ENCODE measurements at regions not wholly inside any gene's neighbourhood (a gene's known extent, or its start where the extent isn't known, plus 50 kb on each side); places are given as distances from the start of the nearest gene placed in this dataset.

- no peak overlapping the region for H3K9ac ChIP-seq (ENCODE audit: extremely low read depth, insufficient read length, low read length)
- TF ChIP-seq CTCF (conservative IDR thresholded peaks at IDR 0.05) = no peak
- no peak overlapping the region for H3K23ac ChIP-seq (ENCODE audit: insufficient read length, low read depth, low read length)
- H3K27me3 ChIP-seq (ENCODE audit: insufficient read depth, low read length) = no peaks in the 10 kb centered on the region
- no peak overlapping the region for H2BK15ac ChIP-seq (ENCODE audit: low read depth, low read length)
- H3K27me3 Mint-ChIP-seq (ENCODE audit: low read depth) = no peaks in the 10 kb centered on the region; the same call in 1 of the 2 replicates
- no peak overlapping the region for H3K27ac Mint-ChIP-seq
- H2BK5ac ChIP-seq (ENCODE audit: insufficient read length, low read length) = no peak overlapping the region
- DNase-seq = no peak
- H2BK120ac ChIP-seq (ENCODE audit: low read depth, low read length, poor library complexity, severe bottlenecking) = no peak overlapping the region
- H3K23me2 ChIP-seq (ENCODE audit: insufficient read length, low read depth, low read length, poor library complexity, severe bottlenecking) = no peaks in the 10 kb centered on the region
- H3K4me3 Mint-ChIP-seq = no peak overlapping the region; a peak in 1 of 5 replicates
- H2AFZ ChIP-seq (ENCODE audit: low read length) = no peak overlapping the region
- no CpG with 5 or more reads among the region's 4 CpGs for WGBS (ENCODE audit: extremely low coverage, insufficient read length, low lambda C conversion rate)
- no peak overlapping the region for H4K5ac ChIP-seq (ENCODE audit: insufficient read length, low read depth, low read length)
- no peak overlapping the region for H3K14ac ChIP-seq (ENCODE audit: insufficient read depth, low read length)
- H2BK12ac ChIP-seq (ENCODE audit: insufficient read length, low read depth, low read length) = no peak overlapping the region
- H3K27ac ChIP-seq (ENCODE audit: insufficient read length, low read depth, low read length) = no peak overlapping the region
- no peak overlapping the region for H3K4ac ChIP-seq (ENCODE audit: low read depth, low read length)
- H4K8ac ChIP-seq (replicated peaks; ENCODE audit: insufficient read length, low read depth, low read length) = no peak overlapping the region
- no peak overlapping the region for H2AK5ac ChIP-seq (ENCODE audit: insufficient read length, low read length)
- no peak overlapping the region for H3T11ph ChIP-seq (ENCODE audit: low read length)
- no peaks in the 10 kb centered on the region for H4K20me1 ChIP-seq (ENCODE audit: control insufficient read depth, insufficient read depth, insufficient read length)
- H3K79me2 ChIP-seq (ENCODE audit: insufficient read depth, low read length) = no peaks in the 10 kb centered on the region
- no peaks in the 10 kb centered on the region for H3K4me1 ChIP-seq (ENCODE audit: insufficient read depth, low read length)
- H3K18ac ChIP-seq (ENCODE audit: insufficient read length, low read depth, low read length) = no peak overlapping the region
- no peak overlapping the region for H3K56ac ChIP-seq (ENCODE audit: insufficient read length, low read depth, low read length)
- H3K4me2 ChIP-seq (ENCODE audit: insufficient read depth, insufficient read length, low read length) = no peak overlapping the region
- no peaks in the 10 kb centered on the region for H3K79me1 ChIP-seq (ENCODE audit: insufficient read depth, low read depth, low read length, poor library complexity, severe bottlenecking)
- H3K36me3 Mint-ChIP-seq (ENCODE audit: insufficient read depth in 1 of 3, low read depth in 3 of 3) = no peaks in the 10 kb centered on the region
- no peaks in the 10 kb centered on the region for H3K9me3 Mint-ChIP-seq
- H4K91ac ChIP-seq (ENCODE audit: insufficient read length, low read depth, low read length) = no peak overlapping the region
- H3K4me1 Mint-ChIP-seq = no peaks in the 10 kb centered on the region
- no peak overlapping the region for H2BK20ac ChIP-seq (ENCODE audit: low read depth, low read length, poor library complexity, severe bottlenecking)
- H3K9me3 ChIP-seq (ENCODE audit: control insufficient read depth, low read depth, low read length) = no peaks in the 10 kb centered on the region
These were observed 85.1 kb upstream of the ZBTB20 start for GRCh38 chr3:115232167-115232566.

Measured in H9 (cell line).